GM12873 (cell line): ENCODE measurements at regions not wholly inside any gene's neighbourhood (a gene's known extent, or its start where the extent isn't known, plus 50 kb on each side); places are given as distances from the start of the nearest gene placed in this dataset.

Source experiments
- CTCF ChIP-seq: IDR thresholded peaks from 2 replicates; pipeline ENCODE4 v1.5.1; 2012; ENCODE audit warnings: low read depth, mild to moderate bottlenecking, moderate library complexity, low read length, control low read depth; ENCODE audit not compliant: insufficient read depth; ENCODE audit errors: missing control alignments

- TF ChIP-seq CTCF = no peak
These were observed 96.7 kb downstream of the NFKBIZ start for GRCh38 chr3:101945980-101946379.

GRCh38 chr3:101946906-101947305 lies 97.6 kb downstream of the NFKBIZ start:
- TF ChIP-seq CTCF = no peak

- no peak for TF ChIP-seq CTCF
These were observed 101.2 kb downstream of the NFKBIZ start for GRCh38 chr3:101950510-101950909.

GRCh38 chr3:101950985-101951733 lies 101.8 kb downstream of the NFKBIZ start:
- TF ChIP-seq CTCF = no peak

- no peak for TF ChIP-seq CTCF
These were observed 105.0 kb downstream of the NFKBIZ start for GRCh38 chr3:101954361-101954760.

- no peak for TF ChIP-seq CTCF
These were observed 105.6 kb downstream of the NFKBIZ start for GRCh38 chr3:101954936-101955335.

GRCh38 chr3:101962055-101962454 lies 112.7 kb downstream of the NFKBIZ start:
- no peak for TF ChIP-seq CTCF
